H9 (cell line): ENCODE measurements at regions not wholly inside any gene's neighbourhood (a gene's known extent, or its start where the extent isn't known, plus 50 kb on each side); places are given as distances from the start of the nearest gene placed in this dataset.

ENCODE experiments used
- DNase-seq: peaks from one replicate; pipeline ENCODE4 v3.0.0-alpha.2; 2017
- H2AFZ ChIP-seq: one replicate; pipeline ENCODE4 v1.6.1; 2013; ENCODE audit warnings: mild to moderate bottlenecking, low read length, control low read depth, moderate library complexity
- H2AK5ac ChIP-seq: 2 replicates; pipeline ENCODE4 v1.6.1; 2013; ENCODE audit warnings: low read length, control low read depth, mixed read lengths; ENCODE audit not compliant: insufficient read length
- H2BK120ac ChIP-seq: one replicate; pipeline ENCODE4 v1.6.1; 2013; ENCODE audit warnings: low read depth, mild to moderate bottlenecking, low read length, control low read depth, inconsistent platforms; ENCODE audit not compliant: poor library complexity, severe bottlenecking
- H2BK12ac ChIP-seq: 2 replicates; pipeline ENCODE4 v1.6.1; 2013; ENCODE audit warnings: low read length, control low read depth, mixed read lengths, low read depth; ENCODE audit not compliant: insufficient read length
- H2BK15ac ChIP-seq: 2 replicates; pipeline ENCODE4 v1.6.1; 2013; ENCODE audit warnings: low read depth, low read length, control low read depth
- H2BK20ac ChIP-seq: one replicate; pipeline ENCODE4 v1.6.1; 2013; ENCODE audit warnings: low read depth, mild to moderate bottlenecking, low read length, control low read depth, inconsistent platforms; ENCODE audit not compliant: poor library complexity, severe bottlenecking
- H2BK5ac ChIP-seq: 2 replicates; pipeline ENCODE4 v1.6.1; 2013; ENCODE audit warnings: low read length, control low read depth, mixed read lengths; ENCODE audit not compliant: insufficient read length
- H3K14ac ChIP-seq: 2 replicates; pipeline ENCODE4 v1.6.1; 2013; ENCODE audit warnings: low read length, control low read depth; ENCODE audit not compliant: insufficient read depth
- H3K18ac ChIP-seq: 2 replicates; pipeline ENCODE4 v1.6.1; 2013; ENCODE audit warnings: low read depth, mild to moderate bottlenecking, mixed read lengths, low read length, control low read depth; ENCODE audit not compliant: insufficient read length
- H3K23ac ChIP-seq: 2 replicates; pipeline ENCODE4 v1.6.1; 2013; ENCODE audit warnings: low read length, control low read depth, mixed read lengths, low read depth; ENCODE audit not compliant: insufficient read length
- H3K23me2 ChIP-seq: 2 replicates; pipeline ENCODE4 v1.6.1; 2013; ENCODE audit warnings: low read depth, mild to moderate bottlenecking, mixed read lengths, low read length, control low read depth; ENCODE audit not compliant: insufficient read length, poor library complexity, severe bottlenecking
- H3K27ac ChIP-seq: 2 replicates; pipeline ENCODE4 v1.5.1; 2013; ENCODE audit warnings: low read length, control low read depth, mixed read lengths, low read depth; ENCODE audit not compliant: insufficient read length
- H3K27me3 ChIP-seq: 2 replicates; pipeline ENCODE4 v1.6.1; 2013; ENCODE audit warnings: low read length, control low read depth, inconsistent platforms; ENCODE audit not compliant: insufficient read depth
- H3K4ac ChIP-seq: 2 replicates; pipeline ENCODE4 v1.6.1; 2013; ENCODE audit warnings: low read depth, mild to moderate bottlenecking, control low read depth, inconsistent platforms, low read length, moderate library complexity
- H3K4me1 ChIP-seq: 2 replicates; pipeline ENCODE4 v1.6.1; 2013; ENCODE audit warnings: low read length, control low read depth, inconsistent platforms; ENCODE audit not compliant: insufficient read depth
- H3K4me2 ChIP-seq: 2 replicates; pipeline ENCODE4 v1.6.1; 2013; ENCODE audit warnings: low read length, control low read depth, mixed read lengths; ENCODE audit not compliant: insufficient read length, insufficient read depth
- H3K56ac ChIP-seq: 2 replicates; pipeline ENCODE4 v1.6.1; 2013; ENCODE audit warnings: low read depth, mild to moderate bottlenecking, mixed read lengths, low read length, control low read depth; ENCODE audit not compliant: insufficient read length
- H3K79me1 ChIP-seq: 2 replicates; pipeline ENCODE4 v1.6.1; 2013; ENCODE audit warnings: low read depth, mild to moderate bottlenecking, moderate library complexity, low read length, control low read depth, inconsistent platforms; ENCODE audit not compliant: insufficient read depth, poor library complexity, severe bottlenecking
- H3K79me2 ChIP-seq: 2 replicates; pipeline ENCODE4 v1.6.1; 2013; ENCODE audit warnings: low read length, control low read depth, inconsistent platforms; ENCODE audit not compliant: insufficient read depth
- H3K9ac ChIP-seq: 2 replicates; pipeline ENCODE4 v1.6.1; 2013; ENCODE audit warnings: low read length, control low read depth, mixed read lengths; ENCODE audit not compliant: insufficient read length; ENCODE audit errors: extremely low read depth
- H3K9me3 ChIP-seq: one replicate; pipeline ENCODE4 v1.6.1; 2013; ENCODE audit warnings: low read depth, low read length, inconsistent platforms; ENCODE audit not compliant: control insufficient read depth
- H3T11ph ChIP-seq: one replicate; pipeline ENCODE4 v1.6.1; 2013; ENCODE audit warnings: mild to moderate bottlenecking, low read length, control low read depth, inconsistent platforms
- H4K20me1 ChIP-seq: one replicate; pipeline ENCODE4 v1.6.1; 2013; ENCODE audit not compliant: control insufficient read depth, insufficient read length, insufficient read depth
- H4K5ac ChIP-seq: 2 replicates; pipeline ENCODE4 v1.6.1; 2013; ENCODE audit warnings: low read depth, mild to moderate bottlenecking, mixed read lengths, low read length, control low read depth; ENCODE audit not compliant: insufficient read length
- H4K8ac ChIP-seq: replicated peaks from 2 replicates; pipeline ENCODE4 v1.6.1; 2013; ENCODE audit warnings: low read length, control low read depth, mixed read lengths, low read depth; ENCODE audit not compliant: insufficient read length
- H4K91ac ChIP-seq: 2 replicates; pipeline ENCODE4 v1.6.1; 2013; ENCODE audit warnings: low read depth, mild to moderate bottlenecking, moderate library complexity, mixed read lengths, low read length, control low read depth; ENCODE audit not compliant: insufficient read length
- H3K27ac Mint-ChIP-seq, 3 experiments: 2 replicates in 2 of 3; 3 replicates in 1 of 3; pipeline ENCODE4 v1.8.0; 2020 to 2021; ENCODE audit warnings: mixed read lengths in 3 of 3, mild to moderate bottlenecking in 1 of 3, moderate library complexity in 1 of 3
- H3K27me3 Mint-ChIP-seq: 2 replicates; pipeline ENCODE4 v1.8.0; 2021; ENCODE audit warnings: low read depth, mild to moderate bottlenecking, moderate library complexity, mixed read lengths
- H3K36me3 Mint-ChIP-seq, 3 experiments: 2 replicates in 2 of 3; 3 replicates in 1 of 3; pipeline ENCODE4 v1.8.0; 2020 to 2021; ENCODE audit warnings: low read depth in 3 of 3, mixed read lengths in 3 of 3; ENCODE audit not compliant: insufficient read depth in 1 of 3
- H3K4me1 Mint-ChIP-seq, 2 experiments: 2 replicates each; pipeline ENCODE4 v1.8.0; 2020; ENCODE audit warnings: mixed read lengths in 2 of 2
- H3K4me3 Mint-ChIP-seq, 2 experiments: 2 replicates in 1 of 2; 3 replicates in 1 of 2; pipeline ENCODE4 v1.8.0; 2020 to 2021; ENCODE audit warnings: mild to moderate bottlenecking in 2 of 2, mixed read lengths in 2 of 2, moderate library complexity in 1 of 2
- H3K9me3 Mint-ChIP-seq, 2 experiments: 2 replicates in 1 of 2; 3 replicates in 1 of 2; pipeline ENCODE4 v1.8.0; 2020; ENCODE audit warnings: mild to moderate bottlenecking in 2 of 2, mixed read lengths in 2 of 2, moderate library complexity in 1 of 2
- CTCF ChIP-seq: fragments of 200-600 bp; sonication (generic); conservative IDR thresholded peaks from 3 replicates; pipeline ENCODE4 v1.8.0; 2021; ENCODE audit warnings: antibody characterized with exemption, mild to moderate bottlenecking

DNA sequence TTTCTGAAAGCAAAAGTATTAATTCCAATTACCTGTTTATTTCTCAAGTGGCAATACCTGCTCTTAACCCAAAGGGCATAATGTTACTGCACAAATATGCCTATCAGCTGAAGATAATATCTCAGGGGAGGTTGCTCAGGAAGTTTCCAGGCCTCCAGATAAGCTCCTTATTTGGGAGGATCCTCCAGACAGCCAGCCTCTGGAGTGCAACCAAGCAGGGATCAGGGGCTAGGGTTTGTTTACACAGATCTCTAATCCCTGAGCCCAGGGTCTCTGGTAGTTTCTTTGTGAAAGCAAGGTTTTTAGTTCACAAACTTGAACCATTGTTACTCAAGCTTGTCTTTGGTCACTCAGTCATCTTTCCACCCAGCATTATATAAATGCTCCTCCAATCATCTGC is 124.4 kb downstream of the SLC38A4 start:
- H3K9me3 ChIP-seq = no peaks in the 10 kb centered on the region
- Mint-ChIP-seq H3K27ac (no peak overlapping the region), H3K4me3 (no peak overlapping the region), H3K9me3 (peaks cover 0 to 6% of the 10 kb centered on the region in 2 experiments; a peak in 2 of 5 replicates), H3K4me1 (no peaks in the 10 kb centered on the region; a peak in 1 of 4 replicates), H3K27me3 (no peaks in the 10 kb centered on the region), H3K36me3 (peaks cover 0 to 3% (median 0%) of the 10 kb centered on the region in 3 experiments; a peak in 3 of 7 replicates)
- H3K4me2 ChIP-seq = no peak overlapping the region
- H3K4ac ChIP-seq = no peak overlapping the region
- H4K91ac ChIP-seq = no peak overlapping the region
- H3K23me2 ChIP-seq = no peaks in the 10 kb centered on the region
- no peak overlapping the region for H3K14ac ChIP-seq
- H3T11ph ChIP-seq = no peak overlapping the region
- no peak overlapping the region for H2BK20ac ChIP-seq
- no peak overlapping the region for H4K8ac ChIP-seq
- H2BK15ac ChIP-seq = no peak overlapping the region
- no peak for TF ChIP-seq CTCF
- no peak for DNase-seq
- no peaks in the 10 kb centered on the region for H3K27me3 ChIP-seq
- H3K27ac ChIP-seq = no peak overlapping the region
- H2BK5ac ChIP-seq = no peak overlapping the region
- H2AFZ ChIP-seq = no peak overlapping the region
- H2AK5ac ChIP-seq = no peak overlapping the region
- H3K79me1 ChIP-seq = no peaks in the 10 kb centered on the region
- H2BK120ac ChIP-seq = no peak overlapping the region
- no peak overlapping the region for H3K9ac ChIP-seq
- H4K5ac ChIP-seq = no peak overlapping the region
- no peak overlapping the region for H2BK12ac ChIP-seq
- H3K18ac ChIP-seq = no peak overlapping the region
- no peaks in the 10 kb centered on the region for H4K20me1 ChIP-seq
- H3K23ac ChIP-seq = no peak overlapping the region
- H3K4me1 ChIP-seq = no peaks in the 10 kb centered on the region
- H3K56ac ChIP-seq = no peak overlapping the region
- no peaks in the 10 kb centered on the region for H3K79me2 ChIP-seq
